H1 (cell line): ENCODE measurements at regions not wholly inside any gene's neighbourhood (a gene's known extent, or its start where the extent isn't known, plus 50 kb on each side); places are given as distances from the start of the nearest gene placed in this dataset.

Experiments used
- CREB1 ChIP-seq: IDR thresholded peaks from 2 replicates; pipeline ENCODE4 v1.6.1; 2012; ENCODE audit warnings: inconsistent platforms
- NRF1 ChIP-seq: IDR thresholded peaks from 2 replicates; pipeline ENCODE4 v1.6.1; 2011; ENCODE audit warnings: mild to moderate bottlenecking, low read depth, low read length, improper control_type of control experiment
- SIX5 ChIP-seq: IDR thresholded peaks from 2 replicates; pipeline ENCODE4 v1.6.1; 2011; ENCODE audit warnings: mild to moderate bottlenecking, low read depth, low read length

DNA sequence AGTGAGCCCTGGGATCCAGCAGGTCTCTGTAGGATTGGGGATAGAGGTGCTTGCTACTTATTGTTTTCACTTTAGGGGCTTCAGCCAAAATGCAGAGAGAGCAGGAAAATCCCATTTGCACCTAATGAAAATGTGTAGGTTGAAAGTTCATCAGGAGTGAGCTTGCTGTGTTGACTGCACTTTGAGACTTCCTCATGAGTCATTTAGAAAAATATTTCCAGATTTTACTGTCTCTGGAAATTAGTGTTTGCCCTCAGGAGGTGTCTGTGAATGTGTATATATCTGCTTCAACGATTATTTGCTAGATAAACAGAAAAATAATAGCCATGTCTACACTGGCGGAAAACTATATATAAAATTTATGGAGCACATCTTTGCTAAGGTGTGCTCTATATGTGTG is 159.3 kb downstream of the CAND1 start (continued):
- TF ChIP-seq NRF1 = no peak
- no peak for TF ChIP-seq CREB1
- TF ChIP-seq SIX5 = no peak
